Endothelial cell of umbilical vein (primary cell): ENCODE measurements at regions not wholly inside any gene's neighbourhood (a gene's known extent, or its start where the extent isn't known, plus 50 kb on each side); places are given as distances from the start of the nearest gene placed in this dataset.

Experiments
- CTCF ChIP-seq, 2 donors: IDR thresholded peaks; 1 replicate in 1 of 2; 2 replicates in 1 of 2; pipeline ENCODE4 v1.5.1; 2011; ENCODE audit warnings: low read length in 2 of 2, mild to moderate bottlenecking in 2 of 2, moderate library complexity in 2 of 2, control low read depth in 1 of 2, inconsistent platforms in 1 of 2, low read depth in 1 of 2; ENCODE audit not compliant: insufficient read depth in 1 of 2; ENCODE audit errors: extremely low read depth in 1 of 2
- EZH2 ChIP-seq: IDR thresholded peaks from 2 replicates; pipeline ENCODE4 v1.6.1; 2012; ENCODE audit warnings: borderline replicate concordance, low read depth, mild to moderate bottlenecking, moderate library complexity, low read length, inconsistent platforms; ENCODE audit not compliant: severe bottlenecking
- GATA2 ChIP-seq: IDR thresholded peaks from 2 replicates; pipeline ENCODE4 v1.7.0; 2011; ENCODE audit warnings: low read depth, mild to moderate bottlenecking, moderate library complexity, mixed read lengths, low read length; ENCODE audit not compliant: insufficient read length, insufficient read depth
- JUN ChIP-seq: IDR thresholded peaks from 2 replicates; pipeline ENCODE4 v1.6.1; 2011; ENCODE audit warnings: borderline replicate concordance, low read depth; ENCODE audit not compliant: insufficient read length, insufficient read depth

- no peak for TF ChIP-seq CTCF (IDR thresholded peaks at IDR 0.05; ENCODE audit: extremely low read depth in 1 of 2, insufficient read depth in 1 of 2, low read depth in 1 of 2, low read length in 2 of 2)
- TF ChIP-seq EZH2: no peak
- TF ChIP-seq JUN: no peak
- TF ChIP-seq GATA2: no peak
Observed at GRCh38 chrX:28058901-28059300, 77.7 kb upstream of the DCAF8L1 start.
